WI38 (cell line): ENCODE measurements at regions not wholly inside any gene's neighbourhood (a gene's known extent, or its start where the extent isn't known, plus 50 kb on each side); places are given as distances from the start of the nearest gene placed in this dataset.

ENCODE experiments used
- H3K4me3 ChIP-seq: 2 replicates; pipeline ENCODE4 v1.5.1; 2011; ENCODE audit warnings: low read depth, mild to moderate bottlenecking, control low read depth, low read length
- CTCF ChIP-seq: IDR thresholded peaks from 2 replicates; pipeline ENCODE4 v1.5.1; 2012; ENCODE audit warnings: low read depth, mild to moderate bottlenecking, control low read depth, low read length

- no peak for TF ChIP-seq CTCF
- H3K4me3 ChIP-seq, result no peak overlapping the region
Observed at GRCh38 chr3:146889626-146890025, 284.5 kb upstream of the PLSCR5 start.

DNA sequence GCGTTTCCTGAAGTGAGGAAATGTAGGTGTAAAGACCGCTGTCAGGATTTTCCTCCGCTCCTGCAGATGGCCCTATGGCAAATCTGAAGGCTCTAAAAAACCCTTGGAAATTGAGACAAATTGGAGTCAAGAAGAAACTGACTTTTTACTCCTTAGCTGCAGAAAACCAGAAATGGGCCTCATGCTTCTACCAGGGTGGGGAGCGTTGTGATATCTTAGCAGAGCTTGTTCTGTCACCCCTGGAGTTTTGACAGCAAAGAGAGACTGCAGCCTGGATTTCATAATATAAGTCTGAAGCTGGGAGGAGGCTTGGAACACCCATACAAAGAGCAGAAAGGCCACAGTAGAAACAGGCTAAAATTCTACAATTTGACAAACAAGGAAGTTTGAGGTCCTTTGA lies 283.0 kb upstream of the PLSCR5 start:
- no peak for TF ChIP-seq CTCF
- no peak overlapping the region for H3K4me3 ChIP-seq

DNA sequence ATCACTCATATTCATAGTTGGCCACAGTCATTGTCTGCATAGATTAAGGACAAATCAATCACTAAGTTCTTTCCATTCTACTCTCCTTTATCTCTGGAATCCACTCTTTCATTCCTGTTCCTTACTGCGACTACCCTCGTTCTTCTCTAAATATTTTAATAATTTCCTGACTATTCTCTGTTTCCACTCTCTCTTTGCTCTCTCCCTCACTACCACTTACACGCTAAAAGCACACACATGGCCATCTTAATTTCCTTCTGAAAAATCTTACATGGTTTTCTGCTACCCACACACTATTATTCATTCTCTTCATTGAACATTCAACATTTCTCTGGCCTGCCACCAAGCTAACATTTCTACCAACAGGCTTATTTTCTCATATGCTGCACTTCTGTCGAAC lies 279.6 kb upstream of the PLSCR5 start:
- no peak overlapping the region for H3K4me3 ChIP-seq
- TF ChIP-seq CTCF, result no peak

GRCh38 chr3:146884296-146884695 lies 279.1 kb upstream of the PLSCR5 start:
- no peak overlapping the region for H3K4me3 ChIP-seq
- no peak for TF ChIP-seq CTCF

DNA sequence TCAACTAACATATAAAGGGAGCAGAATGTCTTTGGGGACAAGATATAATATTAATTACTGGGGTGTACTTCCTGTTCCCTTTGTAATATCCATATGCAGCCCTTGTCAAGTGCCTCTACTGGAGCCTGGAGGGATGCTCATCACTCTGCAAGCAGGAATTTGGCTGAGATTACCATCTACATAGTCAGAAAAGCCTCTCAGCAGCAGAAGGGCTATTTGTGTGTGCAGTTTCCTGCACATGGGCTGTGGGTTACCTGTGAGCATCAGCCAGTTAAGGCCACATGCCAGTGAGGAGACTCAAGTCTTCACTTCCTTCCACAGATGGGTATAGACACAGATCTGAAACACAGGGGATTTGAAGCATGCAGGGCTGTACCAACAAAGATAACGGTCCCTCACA lies 278.1 kb upstream of the PLSCR5 start:
- H3K4me3 ChIP-seq, result no peak overlapping the region
- no peak for TF ChIP-seq CTCF

GRCh38 chr3:146881966-146882760 lies 277.0 kb upstream of the PLSCR5 start:
- no peak overlapping the region for H3K4me3 ChIP-seq
- no peak for TF ChIP-seq CTCF

DNA sequence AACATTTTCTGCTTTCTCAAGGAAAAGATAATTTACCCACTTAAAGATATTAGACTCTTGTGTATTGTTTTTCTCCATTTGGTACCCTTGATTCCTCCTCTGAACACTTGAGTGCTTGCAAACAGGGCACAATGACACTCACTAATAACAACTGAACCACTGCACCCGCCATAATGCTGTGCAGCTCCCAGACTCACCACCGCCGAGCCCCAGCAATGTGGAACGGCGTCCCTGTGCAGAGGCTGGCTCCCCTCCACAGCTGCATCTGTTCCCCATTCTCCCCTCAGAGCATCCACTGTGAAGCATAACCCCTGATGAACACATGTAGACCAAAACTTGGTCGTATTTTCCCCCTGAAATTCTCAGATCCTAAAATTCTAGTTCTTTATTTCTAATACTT lies 276.2 kb upstream of the PLSCR5 start:
- TF ChIP-seq CTCF, result no peak
- H3K4me3 ChIP-seq, result no peak overlapping the region
